Epithelial cell of proximal tubule (primary cell): ENCODE measurements at regions not wholly inside any gene's neighbourhood (a gene's known extent, or its start where the extent isn't known, plus 50 kb on each side); places are given as distances from the start of the nearest gene placed in this dataset.

Source experiments
- DNase-seq: peaks from one replicate; pipeline ENCODE4 v3.0.0-alpha.2; 2011; ENCODE audit warnings: low read depth
- H3K4me3 ChIP-seq: 2 replicates; pipeline ENCODE4 v1.5.1; 2011; ENCODE audit warnings: low read depth, mild to moderate bottlenecking, low read length
- TF ChIP-seq, protein P1 (sequence below): conservative IDR thresholded peaks from 2 replicates; pipeline ENCODE4 v1.5.1; 2012; ENCODE audit warnings: low read depth, mild to moderate bottlenecking, low read length

DNA sequence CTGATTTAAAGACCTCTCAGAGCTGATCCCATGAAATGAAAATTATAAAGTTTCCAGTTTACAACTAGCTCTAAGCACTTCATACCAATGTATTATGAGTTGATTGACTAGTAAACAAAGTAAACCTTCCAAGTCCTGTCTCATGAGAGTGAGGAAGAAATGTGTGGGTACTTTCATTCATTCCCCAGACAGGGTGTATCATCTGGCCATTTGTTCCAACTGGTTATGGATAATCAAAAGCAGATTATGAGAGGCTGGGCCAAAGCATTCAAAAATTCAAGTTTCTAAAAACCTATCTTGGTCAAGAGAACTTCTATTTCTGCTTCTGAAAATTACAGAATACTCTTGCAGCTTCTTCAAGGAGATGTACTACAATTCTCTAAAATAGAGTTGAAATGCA is 193.3 kb upstream of the RASGEF1B start:
- TF ChIP-seq, protein P1, sequence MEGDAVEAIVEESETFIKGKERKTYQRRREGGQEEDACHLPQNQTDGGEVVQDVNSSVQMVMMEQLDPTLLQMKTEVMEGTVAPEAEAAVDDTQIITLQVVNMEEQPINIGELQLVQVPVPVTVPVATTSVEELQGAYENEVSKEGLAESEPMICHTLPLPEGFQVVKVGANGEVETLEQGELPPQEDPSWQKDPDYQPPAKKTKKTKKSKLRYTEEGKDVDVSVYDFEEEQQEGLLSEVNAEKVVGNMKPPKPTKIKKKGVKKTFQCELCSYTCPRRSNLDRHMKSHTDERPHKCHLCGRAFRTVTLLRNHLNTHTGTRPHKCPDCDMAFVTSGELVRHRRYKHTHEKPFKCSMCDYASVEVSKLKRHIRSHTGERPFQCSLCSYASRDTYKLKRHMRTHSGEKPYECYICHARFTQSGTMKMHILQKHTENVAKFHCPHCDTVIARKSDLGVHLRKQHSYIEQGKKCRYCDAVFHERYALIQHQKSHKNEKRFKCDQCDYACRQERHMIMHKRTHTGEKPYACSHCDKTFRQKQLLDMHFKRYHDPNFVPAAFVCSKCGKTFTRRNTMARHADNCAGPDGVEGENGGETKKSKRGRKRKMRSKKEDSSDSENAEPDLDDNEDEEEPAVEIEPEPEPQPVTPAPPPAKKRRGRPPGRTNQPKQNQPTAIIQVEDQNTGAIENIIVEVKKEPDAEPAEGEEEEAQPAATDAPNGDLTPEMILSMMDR: no peak
- no peak overlapping the region for H3K4me3 ChIP-seq
- no peak for DNase-seq

DNA sequence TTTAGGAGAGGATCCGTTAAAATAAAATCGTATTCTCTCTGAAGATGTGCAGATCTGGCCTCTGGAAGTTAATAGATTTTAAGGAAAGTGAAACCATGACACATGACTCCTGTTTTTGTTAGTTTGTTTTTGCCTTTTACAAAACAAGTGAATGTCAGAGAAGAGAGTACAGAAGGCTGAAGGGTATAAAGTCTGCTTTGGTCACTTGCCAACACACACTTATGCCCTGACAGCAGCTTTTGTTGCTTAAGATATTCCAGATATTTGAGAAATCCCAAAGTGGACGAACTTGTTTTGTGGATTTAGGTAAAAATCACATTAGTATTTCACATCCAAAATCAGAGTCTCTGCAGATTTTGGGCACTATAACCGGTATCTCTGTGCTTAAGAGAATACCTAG is 192.4 kb upstream of the RASGEF1B start:
- no peak for DNase-seq
- TF ChIP-seq, protein P1: no peak
- H3K4me3 ChIP-seq: no peak overlapping the region

DNA sequence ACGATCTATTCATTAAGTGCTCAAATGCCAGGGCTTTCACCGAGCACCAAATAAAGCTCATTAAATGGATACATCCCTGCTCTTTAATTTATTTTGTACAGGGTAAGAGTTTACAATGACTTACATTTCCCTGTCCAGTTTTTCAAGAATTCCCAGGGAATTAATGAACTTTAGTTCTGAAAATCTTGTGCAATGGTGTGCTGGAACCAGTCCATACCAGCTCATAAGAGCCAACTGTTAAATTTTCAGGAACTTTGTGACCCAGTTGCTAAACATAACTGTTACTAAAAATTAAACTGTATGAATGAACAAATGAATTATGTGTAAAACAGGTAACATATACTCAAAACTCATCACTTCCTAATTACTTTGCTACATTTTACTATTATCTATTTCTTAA is 191.7 kb upstream of the RASGEF1B start:
- TF ChIP-seq, protein P1: no peak
- H3K4me3 ChIP-seq: no peak overlapping the region
- DNase-seq: no peak

DNA sequence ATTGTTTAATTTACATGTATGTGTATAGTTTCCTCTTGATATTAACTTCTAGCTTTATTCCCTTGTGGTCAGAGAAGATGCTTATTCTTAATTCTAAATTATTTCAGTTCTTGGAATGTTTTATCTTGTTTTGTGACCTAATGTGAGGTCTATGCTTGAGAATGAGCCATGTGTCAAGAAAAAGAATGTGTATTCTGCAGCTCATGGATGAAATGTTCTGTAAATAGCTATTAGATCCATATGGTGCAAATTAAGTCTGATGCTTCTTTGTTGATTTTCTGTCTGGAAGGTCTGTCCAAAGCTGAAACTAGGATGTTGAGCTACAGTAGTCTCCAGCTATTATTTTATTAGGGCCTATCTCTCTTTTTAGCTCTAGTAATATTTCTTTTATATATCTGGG is 187.3 kb upstream of the RASGEF1B start:
- no peak for DNase-seq
- no peak overlapping the region for H3K4me3 ChIP-seq
- TF ChIP-seq, protein P1: no peak

DNA sequence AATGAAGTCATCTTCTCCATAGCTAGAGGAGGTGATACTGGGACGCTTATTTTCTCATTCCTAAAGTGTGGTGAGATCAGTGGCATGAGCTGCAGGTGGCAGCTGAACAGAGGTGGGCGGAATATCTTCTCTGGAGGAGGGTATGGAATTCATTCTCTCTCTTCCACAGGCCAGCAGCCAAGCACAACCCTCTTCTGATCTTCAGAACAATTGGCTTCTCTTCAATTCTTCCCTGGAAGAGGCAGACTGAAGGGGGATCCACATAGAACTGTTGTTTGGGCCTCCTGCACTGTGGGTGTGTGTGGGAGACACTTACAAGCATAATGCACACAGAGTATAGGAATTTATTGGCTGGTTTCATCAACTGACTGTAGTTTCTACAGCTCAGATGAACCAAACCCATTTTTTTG is 180.4 kb upstream of the RASGEF1B start:
- no peak overlapping the region for H3K4me3 ChIP-seq
- TF ChIP-seq, protein P1: no peak
- DNase-seq: no peak

DNA sequence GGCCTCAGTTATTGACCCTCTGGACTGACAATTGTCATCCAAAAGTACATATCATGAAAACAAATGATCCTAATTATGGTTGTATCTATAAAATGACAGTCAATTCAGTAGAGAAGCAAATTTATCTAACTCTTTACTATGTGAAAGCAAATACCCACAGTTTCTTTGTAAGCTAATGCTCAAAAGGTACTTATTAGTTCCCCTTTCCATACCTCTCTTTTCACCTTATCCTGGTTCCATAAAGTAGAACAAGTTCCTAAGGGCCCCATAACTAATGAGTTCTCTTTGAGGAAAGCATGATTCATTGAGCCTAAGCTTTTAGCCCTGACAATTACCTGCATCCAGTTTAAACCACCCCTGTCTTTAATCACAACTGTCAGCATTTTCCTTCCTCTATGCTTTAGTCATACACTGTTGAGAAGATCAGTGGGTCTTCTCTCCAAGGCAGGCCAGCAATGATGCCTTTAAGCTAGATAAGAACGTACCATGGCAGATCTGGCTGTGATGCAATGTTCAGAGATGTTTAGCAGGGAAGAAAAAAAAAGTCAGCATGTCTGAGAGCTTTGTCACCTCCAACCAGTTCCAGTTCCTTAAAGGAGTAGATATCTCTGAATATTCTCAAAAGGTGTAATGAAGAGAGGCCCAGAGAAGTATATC is 179.7 kb upstream of the RASGEF1B start:
- TF ChIP-seq, protein P1: no peak
- H3K4me3 ChIP-seq: no peak overlapping the region
- DNase-seq: no peak

DNA sequence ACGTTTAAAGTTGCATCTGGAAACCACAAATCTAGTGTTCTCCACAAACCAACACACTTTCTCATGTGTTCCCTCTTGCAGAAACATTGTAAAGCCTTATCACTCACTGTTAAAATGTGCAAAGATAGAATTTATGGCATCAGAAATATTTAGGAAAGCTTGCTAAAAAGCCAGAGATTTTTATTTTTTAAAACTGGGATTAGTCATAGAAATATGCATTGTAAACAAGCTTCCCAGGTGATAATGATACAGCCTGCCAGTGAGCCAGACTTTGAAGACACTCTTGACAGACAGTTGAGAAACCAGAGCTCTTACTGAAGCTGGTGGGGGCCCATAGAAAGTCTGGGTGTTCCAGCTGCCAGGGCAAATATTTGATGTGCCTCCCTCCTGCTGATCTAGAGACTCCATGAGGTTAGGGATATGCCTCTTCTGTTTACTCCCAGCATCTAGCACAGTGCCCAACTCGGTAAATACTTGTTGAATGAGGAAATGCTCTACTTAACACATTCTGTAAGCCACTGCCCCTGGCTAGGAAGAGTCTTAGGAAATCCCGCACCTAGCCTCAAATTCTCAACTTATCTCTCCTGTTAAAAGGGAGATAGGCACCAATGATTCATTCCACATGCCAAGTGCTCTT is 179.0 kb upstream of the RASGEF1B start:
- DNase-seq: no peak

More for the DNA sequence above, 179.0 kb upstream of the RASGEF1B start:
- no peak overlapping the region for H3K4me3 ChIP-seq
- TF ChIP-seq, protein P1: no peak
